ENCODE measurements at regions not wholly inside any gene's neighbourhood (a gene's known extent, or its start where the extent isn't known, plus 50 kb on each side); places are given as distances from the start of the nearest gene placed in this dataset.

DNA sequence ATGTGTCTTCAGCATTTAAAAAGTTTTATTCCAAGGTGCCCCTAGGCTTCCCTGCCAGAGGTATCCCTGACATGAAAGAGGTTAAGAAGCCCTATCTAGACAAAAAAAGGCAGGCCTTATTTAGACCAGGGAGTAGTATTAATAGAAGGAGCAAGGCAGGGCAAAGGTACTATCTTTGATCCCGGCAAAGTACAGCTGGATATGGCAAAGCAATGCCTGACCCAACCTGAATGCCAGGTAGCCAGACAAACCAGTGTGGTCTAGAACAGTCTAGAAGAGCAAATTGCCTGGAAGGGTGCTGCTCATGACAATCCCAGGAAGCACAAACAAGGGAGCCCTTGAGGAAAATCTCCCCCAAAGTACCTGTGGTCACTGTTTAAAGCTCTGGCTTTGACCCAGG lies 62.6 kb upstream of the SYT13 start:
- no peak overlapping the region for H3K27ac ChIP-seq (ENCODE audit: insufficient read depth, low read length, poor library complexity, severe bottlenecking)
- peaks cover 32% of the 10 kb centered on the region for H3K27me3 ChIP-seq (ENCODE audit: control insufficient read depth, insufficient read depth, low read length)
- DNase-seq (no peak), ATAC-seq (ENCODE audit: low read depth in 2 of 2) (no peak)
- no peak overlapping the region for H3K4me3 ChIP-seq (ENCODE audit: low read depth, low read length)
- Mint-ChIP-seq H3K27me3 (peaks cover 56% of the 10 kb centered on the region), H3K4me1 (no peaks in the 10 kb centered on the region), H3K9me3 (peaks cover 0 to under 1% (median 0%) of the 10 kb centered on the region in 7 donors), H3K36me3 (peaks cover under 1% of the 10 kb centered on the region), H3K27ac (no peak overlapping the region), H3K4me3 (no peak overlapping the region)
- H3K9me3 ChIP-seq (ENCODE audit: control insufficient read depth in 2 of 2, low read length in 2 of 2), result no peaks in the 10 kb centered on the region
- no peaks in the 10 kb centered on the region for H3K36me3 ChIP-seq (ENCODE audit: control insufficient read depth, insufficient read depth, low read length)
- no peaks in the 10 kb centered on the region for H3K4me1 ChIP-seq (ENCODE audit: control insufficient read depth, insufficient read depth, low read length, poor library complexity, severe bottlenecking)

DNA sequence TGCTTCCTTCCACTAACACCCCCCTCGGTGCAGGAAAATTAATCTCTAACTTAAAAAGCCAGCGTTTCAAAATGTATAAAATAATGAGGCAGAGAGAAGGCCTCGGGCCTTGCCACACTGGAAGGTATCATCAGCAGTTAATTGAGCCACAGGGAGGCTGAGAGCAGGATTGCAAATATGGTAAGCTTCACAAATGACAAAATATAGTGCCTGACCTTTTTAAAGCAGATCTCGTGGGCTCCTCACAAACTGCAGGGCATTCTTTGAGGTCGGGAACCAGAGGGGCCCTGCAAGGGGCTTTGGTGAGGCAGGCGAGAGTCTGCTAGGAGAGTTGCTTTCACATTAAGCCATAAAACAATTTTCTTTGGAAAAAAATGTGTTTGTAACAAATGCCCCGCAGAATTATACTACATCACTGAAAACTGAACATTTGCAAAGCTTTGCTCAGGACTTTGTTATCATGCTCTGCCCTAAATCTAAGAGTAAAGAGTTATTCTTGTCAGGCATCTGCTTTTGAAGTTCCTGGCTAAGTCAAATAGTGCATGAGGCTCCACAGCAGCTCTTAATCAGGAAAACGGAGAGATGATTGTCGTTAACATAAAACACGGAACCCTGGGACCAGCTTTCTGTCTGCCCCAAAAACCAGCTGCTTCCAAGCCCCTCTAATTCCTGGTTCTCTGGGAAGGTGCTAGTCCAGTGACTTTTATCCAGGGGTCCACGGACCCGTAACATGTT lies 61.4 kb upstream of the SYT13 start:
- Mint-ChIP-seq H3K4me3 (no peak overlapping the region), H3K27me3 (peaks cover 56% of the 10 kb centered on the region), H3K9me3 (no peaks in the 10 kb centered on the region), H3K4me1 (no peaks in the 10 kb centered on the region), H3K27ac (no peak overlapping the region), H3K36me3 (no peaks in the 10 kb centered on the region)
- H3K9me3 ChIP-seq (ENCODE audit: control insufficient read depth in 2 of 2, low read length in 2 of 2), result no peaks in the 10 kb centered on the region
- no peak for DNase-seq
- H3K27ac ChIP-seq (ENCODE audit: insufficient read depth, low read length, poor library complexity, severe bottlenecking), result no peak overlapping the region
- H3K4me3 ChIP-seq (ENCODE audit: low read depth, low read length), result no peak overlapping the region
- peaks cover 32% of the 10 kb centered on the region for H3K27me3 ChIP-seq (ENCODE audit: control insufficient read depth, insufficient read depth, low read length)
- H3K36me3 ChIP-seq (ENCODE audit: control insufficient read depth, insufficient read depth, low read length), result no peaks in the 10 kb centered on the region
- ATAC-seq (ENCODE audit: low read depth in 2 of 2), result no peak
- H3K4me1 ChIP-seq (ENCODE audit: control insufficient read depth, insufficient read depth, low read length, poor library complexity, severe bottlenecking), result no peaks in the 10 kb centered on the region

DNA sequence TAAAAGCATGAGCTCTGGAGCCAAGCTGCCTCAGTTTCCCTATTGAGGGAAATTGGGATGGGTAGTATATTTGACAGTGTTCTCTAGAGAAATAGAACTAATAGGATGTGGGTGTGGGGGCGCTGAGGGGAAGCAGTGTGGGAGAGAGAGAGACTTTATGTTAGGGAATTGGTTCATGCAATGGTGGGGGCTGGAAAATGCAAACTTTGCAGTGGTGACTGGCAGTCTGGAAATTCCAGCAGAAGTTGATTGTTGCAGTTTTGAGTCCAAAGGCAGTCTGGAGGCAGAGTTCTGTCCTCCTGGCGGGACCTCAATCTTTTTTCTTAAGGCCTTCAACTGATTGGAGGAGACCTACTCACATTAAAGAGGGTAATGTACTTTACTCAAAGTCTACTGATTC lies 59.4 kb upstream of the SYT13 start:
- H3K27ac Mint-ChIP-seq, result peak overlapping the region in 1 of 3 donors; percentile 56
- peaks cover 46% of the 10 kb centered on the region for H3K27me3 Mint-ChIP-seq

DNA sequence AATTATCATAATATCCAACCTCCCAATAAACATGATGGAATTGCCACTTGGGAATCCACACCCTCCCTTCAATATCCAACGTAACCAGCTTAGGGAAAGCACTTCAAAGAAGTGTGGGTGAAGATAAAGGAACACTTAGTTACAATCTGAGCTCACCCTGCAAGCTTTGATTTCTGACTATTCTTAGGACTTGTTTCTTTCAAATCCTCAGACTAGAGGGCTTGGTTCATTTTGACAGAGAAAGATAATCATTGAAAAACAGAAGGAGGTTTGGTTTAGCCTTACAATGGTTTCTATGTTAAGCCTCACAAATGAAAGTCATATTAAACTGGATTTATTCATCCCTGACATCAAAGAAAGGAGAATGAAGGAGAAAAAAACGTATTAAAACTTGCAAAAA lies 57.9 kb upstream of the SYT13 start:
- Mint-ChIP-seq H3K36me3 (no peaks in the 10 kb centered on the region), H3K4me1 (peaks cover 0 to 14% (median 11%) of the 10 kb centered on the region in 4 donors)
- H3K27ac ChIP-seq (ENCODE audit: insufficient read depth, low read length, poor library complexity, severe bottlenecking), result no peak overlapping the region

More for the DNA sequence above, 59.4 kb upstream of the SYT13 start:
- H3K36me3 ChIP-seq (ENCODE audit: control insufficient read depth, insufficient read depth, low read length), result no peaks in the 10 kb centered on the region
- no peak for DNase-seq
- Mint-ChIP-seq H3K9me3 (no peaks in the 10 kb centered on the region), H3K36me3 (no peaks in the 10 kb centered on the region), H3K4me3 (no peak overlapping the region), H3K4me1 (peaks cover 0 to 3% (median 0%) of the 10 kb centered on the region in 4 donors)
- peaks cover 23% of the 10 kb centered on the region for H3K27me3 ChIP-seq (ENCODE audit: control insufficient read depth, insufficient read depth, low read length)
- H3K4me1 ChIP-seq (ENCODE audit: control insufficient read depth, insufficient read depth, low read length, poor library complexity, severe bottlenecking), result no peaks in the 10 kb centered on the region
- no peaks in the 10 kb centered on the region for H3K9me3 ChIP-seq (ENCODE audit: control insufficient read depth in 2 of 2, low read length in 2 of 2)
- no peak overlapping the region for H3K27ac ChIP-seq (ENCODE audit: insufficient read depth, low read length, poor library complexity, severe bottlenecking)
- no peak for ATAC-seq (ENCODE audit: low read depth in 2 of 2)
- H3K4me3 ChIP-seq (ENCODE audit: low read depth, low read length), result no peak overlapping the region

DNA sequence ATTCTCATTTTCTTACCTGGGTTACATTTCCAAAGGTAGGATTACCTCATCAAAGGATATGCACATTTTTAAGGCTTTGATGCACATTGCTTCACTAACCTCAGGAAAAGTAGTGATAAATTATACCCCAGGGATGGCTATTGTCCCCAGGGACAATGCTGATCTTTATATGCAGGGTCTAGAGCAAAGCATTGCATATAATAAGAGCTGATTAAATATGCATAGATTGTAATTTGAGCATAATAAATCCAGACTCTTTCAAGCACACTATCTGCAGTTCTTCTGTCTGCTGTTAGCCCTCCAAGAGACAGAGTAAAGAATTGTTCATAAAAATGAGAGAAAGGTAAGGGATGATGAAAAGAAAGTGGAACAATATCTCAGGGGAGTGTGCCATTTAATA lies 57.3 kb upstream of the SYT13 start:
- no peak for ATAC-seq (ENCODE audit: low read depth in 2 of 2)

More for the DNA sequence above, 57.9 kb upstream of the SYT13 start:
- Mint-ChIP-seq H3K27ac (no peak overlapping the region), H3K9me3 (no peaks in the 10 kb centered on the region), H3K27me3 (peaks cover 47% of the 10 kb centered on the region), H3K4me3 (no peak overlapping the region)
- H3K4me3 ChIP-seq (ENCODE audit: low read depth, low read length), result no peak overlapping the region
- peaks cover 20% of the 10 kb centered on the region for H3K27me3 ChIP-seq (ENCODE audit: control insufficient read depth, insufficient read depth, low read length)
- H3K9me3 ChIP-seq (ENCODE audit: control insufficient read depth in 2 of 2, low read length in 2 of 2), result no peaks in the 10 kb centered on the region
- H3K4me1 ChIP-seq (ENCODE audit: control insufficient read depth, insufficient read depth, low read length, poor library complexity, severe bottlenecking), result peaks cover 11% of the 10 kb centered on the region
- DNase-seq, result no peak
- no peaks in the 10 kb centered on the region for H3K36me3 ChIP-seq (ENCODE audit: control insufficient read depth, insufficient read depth, low read length)
- no peak for ATAC-seq (ENCODE audit: low read depth in 2 of 2)

DNA sequence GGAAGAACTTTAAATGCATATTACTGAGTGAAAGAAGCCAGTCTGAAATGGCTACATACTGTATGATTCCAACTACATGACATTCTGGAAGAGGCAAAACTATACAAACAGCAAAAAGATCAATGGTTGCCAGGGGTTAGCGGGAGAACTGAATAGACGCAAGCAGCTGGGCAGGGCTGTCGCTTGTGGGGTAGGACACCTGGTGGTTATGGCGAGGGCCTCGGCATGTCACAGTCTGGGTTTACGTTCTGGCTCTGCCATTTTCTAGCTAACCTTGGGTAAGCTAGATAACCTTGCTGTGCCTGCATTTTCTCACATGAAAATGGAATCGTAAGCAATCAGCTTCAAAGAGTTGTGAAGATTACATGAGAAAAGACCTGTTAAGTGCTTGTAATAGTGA lies 55.2 kb upstream of the SYT13 start:
- H3K27ac Mint-ChIP-seq, result no peak overlapping the region

More for the DNA sequence above, 57.3 kb upstream of the SYT13 start:
- Mint-ChIP-seq H3K27me3 (peaks cover 52% of the 10 kb centered on the region), H3K9me3 (no peaks in the 10 kb centered on the region), H3K4me1 (peaks cover 0 to 14% (median 11%) of the 10 kb centered on the region in 4 donors), H3K4me3 (no peak overlapping the region), H3K27ac (no peak overlapping the region), H3K36me3 (no peaks in the 10 kb centered on the region)
- no peaks in the 10 kb centered on the region for H3K36me3 ChIP-seq (ENCODE audit: control insufficient read depth, insufficient read depth, low read length)
- no peak overlapping the region for H3K27ac ChIP-seq (ENCODE audit: insufficient read depth, low read length, poor library complexity, severe bottlenecking)
- no peaks in the 10 kb centered on the region for H3K9me3 ChIP-seq (ENCODE audit: control insufficient read depth in 2 of 2, low read length in 2 of 2)
- no peak overlapping the region for H3K4me3 ChIP-seq (ENCODE audit: low read depth, low read length)
- no peak for DNase-seq
- H3K27me3 ChIP-seq (ENCODE audit: control insufficient read depth, insufficient read depth, low read length), result peaks cover 18% of the 10 kb centered on the region
- H3K4me1 ChIP-seq (ENCODE audit: control insufficient read depth, insufficient read depth, low read length, poor library complexity, severe bottlenecking), result peaks cover 11% of the 10 kb centered on the region

DNA sequence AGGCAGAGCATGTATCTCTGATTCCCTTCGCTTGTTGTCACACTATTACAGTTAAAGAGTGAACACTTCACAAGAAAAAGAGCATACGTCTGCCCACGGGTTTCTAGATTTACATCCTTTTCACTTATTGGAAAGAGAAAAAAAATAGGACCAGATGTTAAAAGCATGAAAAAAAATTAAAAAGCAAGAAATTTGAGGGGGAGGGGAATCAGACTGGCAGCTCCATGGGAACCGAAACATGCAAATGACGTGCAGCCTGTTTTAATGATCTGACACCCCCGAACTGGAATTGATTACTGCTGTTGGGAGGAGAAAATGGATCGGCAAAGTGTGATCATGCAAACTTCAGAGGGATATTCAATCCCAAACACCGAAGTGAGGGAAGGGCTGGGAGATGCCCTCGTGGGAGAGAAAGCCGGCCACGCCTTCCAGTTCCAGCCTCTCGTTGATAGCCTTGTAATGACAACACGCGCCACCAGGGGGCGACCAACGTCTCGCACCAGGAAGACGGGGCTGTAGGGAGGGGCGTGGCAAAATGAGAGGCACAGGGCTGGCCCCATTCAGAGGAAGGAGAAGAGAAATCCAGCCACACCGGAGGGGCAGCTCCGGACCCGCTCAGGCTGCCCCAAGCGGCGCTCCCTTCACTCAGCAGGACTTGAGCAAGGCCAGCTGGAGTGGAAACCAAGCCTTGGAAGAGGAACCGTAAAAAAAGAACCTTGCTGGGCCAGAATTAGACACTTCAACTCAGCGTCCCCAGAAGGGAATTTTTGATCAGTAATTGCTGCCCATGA lies 53.8 kb upstream of the SYT13 start:
- DNase-seq (peak; percentile 84 to 88 (median 86)), ATAC-seq (ENCODE audit: low read depth in 2 of 2) (peak; percentile 99)
- H3K4me3 Mint-ChIP-seq, result peak overlapping the region; percentile 1 to 84 (median 48)
- no peaks in the 10 kb centered on the region for H3K9me3 Mint-ChIP-seq
- no peaks in the 10 kb centered on the region for H3K36me3 Mint-ChIP-seq
- H3K27me3 Mint-ChIP-seq, result peaks cover 42% of the 10 kb centered on the region
- H3K4me1 ChIP-seq (ENCODE audit: control insufficient read depth, insufficient read depth, low read length, poor library complexity, severe bottlenecking), result peaks cover 11% of the 10 kb centered on the region
- no peaks in the 10 kb centered on the region for H3K9me3 ChIP-seq (ENCODE audit: control insufficient read depth in 2 of 2, low read length in 2 of 2)
- peak overlapping the region; percentile 80 for H3K4me3 ChIP-seq (ENCODE audit: low read depth, low read length)
- peaks cover 0 to 14% (median 11%) of the 10 kb centered on the region in 4 donors for H3K4me1 Mint-ChIP-seq
- H3K36me3 ChIP-seq (ENCODE audit: control insufficient read depth, insufficient read depth, low read length), result no peaks in the 10 kb centered on the region
- H3K27ac Mint-ChIP-seq, result peak overlapping the region; percentile 2 to 66 (median 57)
- peaks cover 10% of the 10 kb centered on the region for H3K27me3 ChIP-seq (ENCODE audit: control insufficient read depth, insufficient read depth, low read length)
- H3K27ac ChIP-seq (ENCODE audit: insufficient read depth, low read length, poor library complexity, severe bottlenecking), result no peak overlapping the region

More for the DNA sequence above, 55.2 kb upstream of the SYT13 start:
- Histone ChIP-seq H3K27me3 (ENCODE audit: control insufficient read depth, insufficient read depth, low read length) (peaks cover 16% of the 10 kb centered on the region), H3K4me3 (ENCODE audit: low read depth, low read length) (no peak overlapping the region), H3K27ac (ENCODE audit: insufficient read depth, low read length, poor library complexity, severe bottlenecking) (no peak overlapping the region), H3K4me1 (ENCODE audit: control insufficient read depth, insufficient read depth, low read length, poor library complexity, severe bottlenecking) (peaks cover 11% of the 10 kb centered on the region), H3K36me3 (ENCODE audit: control insufficient read depth, insufficient read depth, low read length) (no peaks in the 10 kb centered on the region), H3K9me3 (ENCODE audit: control insufficient read depth in 2 of 2, low read length in 2 of 2) (no peaks in the 10 kb centered on the region)
- no peak for DNase-seq
- Mint-ChIP-seq H3K4me3 (no peak overlapping the region), H3K36me3 (no peaks in the 10 kb centered on the region), H3K4me1 (peaks cover 0 to 14% (median 11%) of the 10 kb centered on the region in 4 donors), H3K9me3 (no peaks in the 10 kb centered on the region), H3K27me3 (peaks cover 44% of the 10 kb centered on the region)
- no peak for ATAC-seq (ENCODE audit: low read depth in 2 of 2)
